NCI-H187 treated with DMSO at 0.1 percent for 48 hours (cell line): ENCODE measurements at regions not wholly inside any gene's neighbourhood (a gene's known extent, or its start where the extent isn't known, plus 50 kb on each side); places are given as distances from the start of the nearest gene placed in this dataset.
"Not testable (repeated sequence)": the region's sequence is repeated elsewhere in the genome, so short reads cannot be mapped to it uniquely, and the experiment has no call there.

Source experiments
- DNase-seq: peaks from one replicate; lab custom pipeline; 2025; lab: John Stamatoyannopoulos, UW

DNA sequence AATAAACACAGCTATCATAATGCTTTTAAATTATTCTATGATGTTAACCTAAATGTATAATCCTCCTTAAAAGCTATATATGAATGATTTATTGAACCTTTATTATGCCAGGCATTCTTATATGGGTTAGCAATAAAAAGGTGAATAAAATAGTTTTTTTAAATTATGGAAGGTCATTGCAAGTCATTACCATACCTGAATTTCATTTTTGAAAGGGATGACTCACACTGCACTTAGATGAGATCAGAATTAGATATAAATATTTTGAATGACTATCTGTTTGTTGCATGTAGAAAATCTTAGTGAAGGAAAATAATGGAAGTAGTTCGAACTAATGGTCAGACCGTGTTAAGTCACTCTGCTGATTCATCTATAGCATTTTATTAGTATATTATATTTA, 822.3 kb downstream of the LUZP2 start:
- DNase-seq: no peak

DNA sequence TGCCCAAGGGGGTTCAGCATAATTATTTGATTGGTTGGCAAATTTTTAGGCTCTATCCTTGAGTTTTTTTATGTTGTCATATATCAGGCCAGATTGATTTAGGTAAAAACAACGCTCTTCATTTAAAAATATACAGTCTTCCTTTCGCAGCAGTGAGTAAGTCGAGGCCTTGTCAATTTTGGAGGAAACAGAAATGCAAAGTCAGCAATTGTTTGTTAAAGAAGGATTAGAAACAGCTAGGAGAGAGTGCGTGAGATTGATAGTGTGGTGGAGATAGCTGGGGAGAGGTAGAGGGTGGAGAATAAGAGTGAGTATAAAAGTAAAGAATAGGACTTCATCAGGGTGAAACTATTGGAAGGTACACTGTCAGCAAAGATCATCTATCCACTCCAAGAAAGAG, 830.8 kb downstream of the LUZP2 start:
- no peak for DNase-seq

DNA sequence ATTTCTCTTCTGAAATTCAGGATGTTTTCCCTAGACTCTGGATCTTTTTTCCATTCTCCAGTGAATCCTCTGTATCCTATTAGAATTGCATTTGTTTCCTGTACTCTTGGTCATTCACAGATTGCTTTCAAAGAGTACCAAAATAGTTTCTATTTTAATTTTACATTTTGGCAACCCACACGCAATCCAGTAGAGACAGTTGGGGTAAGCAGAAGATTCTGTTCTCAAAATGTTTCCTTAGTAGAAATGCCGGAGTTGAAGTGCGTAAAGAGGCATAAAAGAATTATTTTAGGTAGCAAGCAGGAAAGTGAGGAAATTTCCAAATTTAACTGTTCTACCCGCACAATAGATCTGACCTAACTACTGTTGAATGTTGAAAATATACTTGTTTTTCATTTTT, 842.4 kb downstream of the LUZP2 start:
- no peak for DNase-seq

DNA sequence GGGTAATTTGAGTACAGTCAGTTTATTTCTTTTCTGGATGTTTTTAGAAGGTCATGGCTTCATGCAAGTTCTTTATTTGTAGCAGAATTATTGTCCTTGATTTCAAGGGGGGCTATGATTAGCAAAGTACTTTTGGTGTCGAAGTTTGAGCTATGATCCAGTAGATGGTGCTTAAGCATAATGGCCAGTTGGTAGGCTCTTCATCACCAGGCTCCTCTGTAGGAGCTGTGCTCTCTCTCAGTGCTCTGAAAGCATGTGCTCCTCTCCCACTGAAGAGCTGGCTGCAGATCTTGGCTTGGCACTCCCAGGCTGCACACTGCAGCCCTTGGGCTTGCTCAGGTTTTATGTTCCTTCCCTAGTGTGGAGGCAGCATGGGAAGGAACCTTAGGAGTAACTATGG, 852.7 kb downstream of the LUZP2 start:
- no peak for DNase-seq

DNA sequence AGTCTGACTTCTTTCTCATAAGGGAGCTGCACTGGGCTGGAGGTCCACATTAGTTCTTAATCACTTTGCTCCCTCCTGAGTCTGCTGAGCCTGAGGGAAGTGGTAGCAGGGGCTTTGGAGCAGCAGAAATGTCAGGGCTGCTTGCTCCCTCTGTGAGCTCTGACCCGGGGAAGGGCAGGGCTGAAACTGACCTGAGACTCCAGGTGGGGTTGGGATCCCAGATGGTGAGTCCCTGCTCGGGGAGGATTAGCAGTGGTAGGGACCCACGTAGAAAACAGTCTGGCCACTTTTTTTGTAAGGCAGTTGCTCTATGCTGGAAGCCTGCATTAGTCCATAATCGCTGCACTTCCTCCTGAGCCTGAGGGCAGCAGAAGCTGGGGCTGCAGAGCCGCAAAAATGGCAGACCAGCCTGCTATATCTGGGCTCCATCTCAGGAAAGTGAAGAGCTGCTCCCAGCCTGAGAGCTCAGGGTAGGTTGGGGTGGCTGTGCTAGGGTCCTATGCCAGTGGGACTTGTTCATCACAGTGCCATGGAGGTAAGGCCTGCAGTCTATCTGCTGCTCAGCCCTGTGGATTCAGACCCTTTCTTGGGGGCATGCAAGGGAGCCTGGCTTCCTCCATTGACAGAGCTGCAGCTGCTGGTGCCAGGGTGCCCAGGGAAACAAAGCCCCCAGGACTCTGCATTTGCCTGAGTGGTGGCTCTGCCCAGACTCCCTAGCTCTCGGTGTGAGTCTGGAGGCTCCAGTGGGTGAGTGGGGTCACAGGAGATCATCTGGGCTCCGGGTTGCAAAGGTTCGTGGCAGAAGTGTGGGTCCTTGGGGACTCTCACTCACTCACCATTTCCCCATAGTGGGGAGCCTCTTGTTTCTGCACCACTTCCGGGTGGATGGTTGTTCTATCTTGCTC, 854.3 kb downstream of the LUZP2 start:
- DNase-seq: no peak

DNA sequence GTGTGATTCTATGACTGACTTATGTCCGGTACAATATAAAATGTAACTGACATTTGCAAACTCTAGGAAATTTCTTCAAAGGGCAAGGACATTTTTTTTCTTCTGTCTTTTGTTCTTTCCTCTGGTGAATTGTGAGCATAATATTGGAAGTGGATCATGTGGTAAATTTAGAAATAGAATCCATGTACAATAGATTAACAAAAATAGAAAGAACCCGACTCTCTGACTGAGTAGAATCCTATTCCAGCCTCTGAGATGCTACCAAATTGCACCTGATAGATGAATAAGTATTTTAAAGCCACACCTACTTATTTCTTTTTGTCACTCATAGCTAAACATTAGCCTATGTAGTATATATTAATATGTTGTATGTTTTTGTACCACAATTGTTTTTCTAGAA, 860.3 kb downstream of the LUZP2 start:
- no peak for DNase-seq

DNA sequence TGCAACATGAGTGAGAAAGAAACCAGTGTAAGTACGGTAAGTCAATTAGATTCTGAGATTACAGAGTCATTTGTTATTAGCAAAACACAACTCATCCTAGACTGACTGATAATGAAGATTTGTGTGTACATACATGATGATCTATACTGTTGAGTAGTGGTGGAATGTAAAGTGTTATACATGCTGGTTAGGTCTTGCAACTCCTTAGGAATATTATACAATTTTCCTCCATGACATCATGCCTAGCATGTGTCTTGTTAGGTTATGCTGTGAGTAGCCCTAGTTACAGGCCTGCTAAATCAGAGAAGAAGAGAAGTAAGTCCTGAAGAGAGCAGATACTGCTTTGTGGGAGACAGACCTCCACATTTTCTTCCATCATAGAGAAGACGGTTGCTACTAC, 880.6 kb downstream of the LUZP2 start:
- no peak for DNase-seq

DNA sequence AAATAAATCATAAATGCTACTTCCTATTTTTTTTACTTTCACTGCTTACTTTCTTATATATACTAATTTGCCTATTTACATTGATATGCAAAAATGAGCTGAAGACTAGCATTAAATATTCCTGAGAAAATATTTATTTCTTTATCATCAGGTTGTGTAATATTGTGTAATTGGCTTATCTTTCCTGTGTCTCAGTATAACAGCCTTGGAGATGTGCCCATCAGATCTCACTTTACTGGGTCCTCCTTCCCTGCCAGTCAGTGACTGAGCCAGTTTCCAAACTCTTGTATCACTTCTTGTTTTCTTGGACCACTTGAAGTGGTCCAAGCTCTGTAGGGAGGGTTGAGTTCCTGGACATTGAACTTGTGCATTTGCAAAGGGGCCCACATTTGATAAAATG, 900.0 kb downstream of the LUZP2 start:
- no peak for DNase-seq

DNA sequence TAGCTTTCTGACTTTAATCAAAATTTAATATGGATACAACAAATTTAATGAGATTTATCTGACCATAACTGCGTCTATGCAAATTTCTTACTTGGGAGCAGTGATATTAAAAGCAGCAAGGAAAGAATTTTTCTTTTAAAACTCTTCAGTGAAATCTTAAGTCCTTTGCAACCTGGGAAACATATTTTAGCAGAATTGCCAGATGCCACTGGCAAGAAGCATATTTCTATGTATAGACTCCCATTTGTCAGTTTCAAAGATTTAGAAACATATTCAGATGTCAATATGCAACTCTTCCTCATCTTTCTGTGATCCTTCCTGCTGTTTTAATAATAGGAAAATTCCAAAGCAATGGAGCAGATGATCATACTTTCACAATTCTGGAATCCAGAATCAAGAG, 911.3 kb downstream of the LUZP2 start:
- no peak for DNase-seq

DNA sequence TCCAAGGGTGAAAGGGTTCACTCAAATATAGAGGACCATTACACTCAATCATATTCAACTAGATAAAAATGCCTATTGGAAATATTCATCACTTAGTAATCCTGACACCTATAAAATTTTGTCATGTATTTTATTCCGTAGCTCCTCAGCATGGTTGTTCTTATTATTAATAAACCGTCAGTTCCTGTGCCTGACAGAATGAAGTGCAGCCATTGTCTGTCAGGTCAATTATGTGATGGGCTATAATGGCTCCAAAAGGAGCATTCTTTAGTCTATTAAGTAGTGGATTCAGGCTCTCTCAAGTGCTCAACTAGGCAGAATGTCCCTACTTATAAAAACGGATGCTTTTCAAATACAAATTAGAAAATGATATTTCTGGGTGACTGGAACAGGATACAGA, 916.1 kb upstream of the ANO3 start:
- no peak for DNase-seq

DNA sequence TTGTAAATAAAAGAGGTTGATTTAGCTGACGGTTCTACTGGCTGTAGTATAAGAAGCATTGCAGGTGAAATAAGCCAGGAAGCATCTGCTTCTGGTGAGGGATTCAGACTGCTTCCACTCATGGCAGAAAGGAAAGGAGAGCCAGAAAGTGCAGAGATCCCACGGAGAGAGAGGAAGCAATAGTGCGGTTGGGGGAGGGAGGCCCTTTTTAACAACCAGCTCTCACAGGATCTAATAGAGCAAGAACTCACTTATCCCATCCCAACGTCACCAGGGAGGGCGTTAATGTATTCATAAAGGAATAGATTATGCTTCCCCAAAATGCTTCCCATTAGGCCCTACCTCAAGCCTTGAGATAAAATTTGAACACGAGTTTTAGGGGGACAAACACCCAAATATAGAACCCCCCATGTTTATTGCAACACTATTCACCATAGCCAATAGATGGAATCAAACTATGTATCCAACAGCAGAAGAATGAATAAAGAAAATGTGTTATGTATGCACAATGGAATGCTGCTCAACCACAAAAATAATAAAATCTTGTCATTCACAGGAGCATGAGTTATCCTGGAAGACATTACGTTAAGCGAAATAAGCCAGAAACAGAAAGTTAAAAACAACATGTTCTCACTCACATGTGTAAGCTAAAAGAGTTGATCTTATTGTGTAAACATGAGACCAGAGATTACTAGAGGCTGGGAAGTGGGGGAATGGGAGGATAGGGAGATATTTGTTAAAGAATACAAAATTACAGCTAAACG, 908.3 kb upstream of the ANO3 start:
- DNase-seq: no peak

DNA sequence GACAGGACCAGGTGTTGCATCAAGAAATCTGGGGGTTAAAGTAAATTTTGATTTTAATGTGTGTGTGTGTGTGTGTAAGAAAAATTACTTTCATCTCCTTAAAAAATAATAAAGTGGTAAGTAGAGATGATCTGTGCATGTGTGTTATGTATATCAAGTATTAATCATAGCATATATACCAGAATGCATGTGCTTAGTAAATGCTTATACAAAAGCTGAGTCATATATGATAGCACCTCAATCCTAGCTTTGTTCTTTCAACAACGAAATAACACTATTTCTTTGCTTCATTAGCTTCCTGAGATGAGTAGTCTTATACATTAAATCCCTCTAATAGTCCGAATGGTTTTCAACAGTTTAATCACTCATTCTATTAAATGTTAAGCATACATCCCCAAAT, 899.6 kb upstream of the ANO3 start:
- DNase-seq: no peak

DNA sequence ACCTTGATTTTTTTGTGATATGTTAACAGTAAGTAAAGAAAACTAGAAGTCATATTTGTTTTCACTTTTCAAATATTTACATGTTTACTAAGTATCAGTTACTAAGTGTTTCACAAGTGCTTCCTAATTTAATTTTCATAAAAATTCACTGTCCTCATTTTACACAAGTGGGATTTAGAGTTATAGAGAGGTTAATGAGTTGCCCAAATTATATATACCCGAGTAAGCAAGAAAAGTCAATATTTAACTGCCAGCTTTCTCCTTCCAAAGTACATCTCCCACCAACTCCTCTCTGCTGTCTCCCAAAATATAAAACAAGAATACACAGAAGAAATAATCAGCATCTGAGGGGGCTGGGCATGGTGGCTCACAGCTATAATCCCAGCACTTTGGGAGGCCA, 896.7 kb upstream of the ANO3 start:
- no peak for DNase-seq

DNA sequence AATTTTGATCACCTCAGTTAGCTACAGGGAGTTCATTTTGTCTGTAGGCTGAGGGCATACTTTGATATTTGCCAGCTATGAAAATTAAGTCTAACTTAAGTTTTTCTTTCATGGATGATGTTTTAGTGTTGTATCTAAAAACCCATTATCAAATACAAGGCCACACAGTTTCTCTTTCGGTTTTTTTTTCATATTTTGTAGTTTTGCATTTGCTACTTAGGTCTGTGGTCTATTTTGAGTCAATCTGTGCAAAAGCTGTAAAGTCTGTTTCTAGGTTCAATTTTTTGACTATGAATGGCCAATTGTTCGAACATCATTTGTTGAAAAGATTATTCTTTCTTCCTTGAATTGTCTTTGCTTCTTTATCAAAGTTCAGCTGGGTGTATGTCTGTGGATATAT, 895.6 kb upstream of the ANO3 start:
- no peak for DNase-seq

DNA sequence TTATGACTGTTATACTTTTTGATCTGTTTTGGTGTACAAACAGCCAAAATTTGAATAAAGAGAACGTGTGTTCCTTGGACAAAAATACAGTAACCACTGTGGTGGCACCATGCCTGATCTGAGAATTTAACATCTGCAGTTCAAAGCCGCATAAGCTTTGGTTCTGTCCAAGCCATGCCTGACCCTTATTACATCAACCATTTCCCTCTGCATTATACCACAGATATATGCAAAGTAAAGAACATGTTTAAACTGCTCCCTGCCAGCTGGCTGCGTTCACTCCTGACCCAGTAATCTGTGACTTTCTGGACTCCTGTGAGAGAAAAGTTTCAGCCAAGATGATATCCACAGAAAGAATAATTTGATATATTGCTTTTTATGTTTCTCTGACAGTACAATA, 890.5 kb upstream of the ANO3 start:
- no peak for DNase-seq

DNA sequence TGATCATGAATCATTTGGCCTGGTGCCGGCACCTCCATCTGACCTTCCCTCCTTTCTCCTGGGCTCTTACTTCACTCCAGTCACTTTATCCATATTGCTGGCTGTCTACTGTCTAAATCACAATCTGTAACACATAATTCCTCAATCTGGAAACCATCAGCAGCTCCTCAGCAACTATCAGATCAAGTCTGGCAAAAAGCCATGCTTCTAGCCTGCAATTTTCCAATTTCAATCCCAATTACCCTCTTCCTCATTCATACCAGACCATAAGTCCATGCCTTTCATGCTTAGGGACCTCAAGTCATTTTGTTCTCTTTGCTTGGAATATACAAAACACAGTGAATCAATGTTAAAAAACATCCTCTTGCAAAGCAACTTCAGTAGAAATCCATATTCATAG, 882.8 kb upstream of the ANO3 start:
- no peak for DNase-seq

DNA sequence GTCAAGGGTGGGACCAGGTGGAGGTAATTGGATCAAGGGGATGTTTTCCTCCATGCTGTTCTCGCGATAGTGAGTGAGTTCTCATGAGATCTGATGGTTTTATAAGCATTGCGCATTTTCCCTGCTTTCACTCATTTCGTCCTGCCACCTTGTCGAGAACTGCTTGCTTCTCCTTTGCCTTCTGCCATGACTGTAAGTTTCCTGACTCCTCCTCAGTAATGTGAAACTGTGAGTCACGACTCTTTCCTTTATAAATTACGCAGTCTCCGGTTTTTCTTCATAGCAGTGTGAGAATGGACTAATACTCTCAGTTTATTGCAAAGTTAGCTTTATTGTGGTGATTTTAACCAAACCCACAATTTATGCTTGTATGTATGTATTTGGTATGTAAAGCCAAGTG, 878.5 kb upstream of the ANO3 start:
- DNase-seq: no peak

DNA sequence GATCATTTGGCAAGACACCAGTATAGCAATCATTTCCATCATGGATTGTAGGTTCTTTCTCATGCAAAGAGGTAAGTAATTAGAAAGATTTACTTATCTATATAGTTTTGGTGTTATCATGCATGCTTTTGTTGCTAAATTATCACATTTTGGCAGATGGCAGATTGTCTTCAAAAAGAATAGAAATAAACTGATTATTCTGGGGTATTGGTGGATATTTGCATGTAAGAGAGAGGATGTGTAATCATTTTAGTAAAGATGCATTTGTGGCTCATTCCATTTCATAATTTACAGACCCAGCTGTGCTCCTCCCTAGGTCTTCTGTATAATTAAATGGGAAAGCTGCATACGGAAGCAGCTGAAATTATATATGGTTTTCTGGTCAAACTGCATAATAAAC, 875.7 kb upstream of the ANO3 start:
- DNase-seq: no peak

DNA sequence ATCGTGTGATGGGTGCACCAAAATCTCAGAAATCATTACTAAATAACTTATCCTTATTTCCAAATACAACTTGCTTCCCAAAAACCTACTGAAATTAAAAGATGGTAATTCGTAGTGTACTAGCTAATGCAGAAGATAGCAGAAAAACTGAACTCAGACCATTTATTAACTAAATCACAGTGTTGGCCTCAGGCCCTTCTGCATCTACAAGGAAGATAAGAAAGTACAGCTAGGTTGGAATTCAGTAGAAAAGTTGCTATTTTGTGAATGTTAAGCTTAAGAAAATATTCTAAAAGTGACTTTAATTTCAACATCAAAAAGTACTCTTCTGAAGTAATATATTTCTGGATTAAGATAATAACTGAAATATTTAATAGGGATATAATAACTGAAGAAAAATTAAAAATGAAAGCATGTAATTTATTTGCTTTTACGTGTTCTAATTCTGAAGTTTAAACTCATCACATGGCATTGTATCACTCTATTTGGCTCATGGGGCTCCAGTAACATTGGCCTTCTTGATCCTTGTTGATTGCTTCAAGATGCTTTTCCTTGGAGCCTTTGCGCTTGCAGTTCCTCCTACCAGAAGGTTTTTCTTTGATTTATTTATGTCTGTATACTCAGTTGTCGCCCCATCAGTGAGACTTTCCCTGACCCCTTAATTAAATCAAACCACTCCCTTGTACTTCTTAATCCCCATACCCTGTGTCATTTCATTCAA, 847.9 kb upstream of the ANO3 start:
- no peak for DNase-seq

DNA sequence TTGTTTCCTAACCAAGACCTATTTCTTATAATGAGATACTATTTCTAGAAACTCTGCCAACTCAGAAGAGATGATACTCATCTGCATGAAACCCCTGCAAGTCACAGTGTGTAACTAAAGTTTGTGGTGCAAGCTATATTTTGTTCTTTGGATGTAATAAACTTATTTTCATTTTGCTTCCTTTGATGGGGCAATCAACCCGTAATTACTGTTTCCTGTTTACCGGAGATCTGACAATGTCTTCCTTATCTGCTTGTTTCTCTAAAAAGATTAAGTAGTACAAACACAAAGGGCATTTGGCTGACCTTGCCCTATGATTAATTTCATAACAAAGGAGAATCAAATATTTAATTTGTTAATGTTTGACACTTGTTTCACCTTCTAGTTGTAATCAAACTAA, 846.6 kb upstream of the ANO3 start:
- DNase-seq: no peak

DNA sequence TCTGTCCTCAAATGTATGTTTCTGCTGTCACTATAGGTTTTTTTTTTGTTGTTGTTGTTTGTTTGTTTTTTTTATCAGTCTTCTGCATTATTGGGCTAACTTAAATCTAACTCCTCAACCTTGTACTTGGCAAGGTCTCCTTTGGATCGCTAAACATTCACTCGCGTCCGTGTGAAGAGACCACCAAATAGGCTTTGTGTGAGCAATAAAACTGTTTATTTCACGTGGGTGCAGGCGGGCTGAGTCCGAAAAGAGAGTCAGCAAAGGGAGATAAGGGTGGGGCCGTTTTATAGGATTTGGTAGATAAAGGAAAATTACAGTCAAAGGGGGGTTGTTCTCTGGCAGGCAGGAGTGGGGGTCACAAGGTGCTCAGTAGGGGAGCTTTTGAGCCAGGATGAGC, 845.6 kb upstream of the ANO3 start:
- DNase-seq: not testable (repeated sequence)

DNA sequence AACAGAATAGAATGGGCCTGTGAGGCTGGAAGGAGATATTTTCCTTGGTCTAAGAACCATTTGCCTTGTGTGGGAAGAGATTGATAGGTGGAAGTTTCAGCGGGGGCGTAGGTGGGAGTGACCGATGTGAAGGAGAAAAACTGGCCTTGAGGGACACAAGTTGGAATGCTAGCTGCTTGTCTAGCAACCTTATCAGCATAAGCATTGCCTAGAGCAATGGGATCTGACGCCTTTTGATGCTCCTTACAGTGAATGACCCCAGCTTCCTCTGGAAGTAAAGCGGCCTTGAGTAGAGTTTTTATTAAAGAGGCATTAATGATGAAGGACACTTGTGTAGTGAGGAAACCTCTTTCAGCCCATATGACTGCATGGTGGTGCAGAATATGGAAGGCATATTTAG, 843.8 kb upstream of the ANO3 start:
- not testable (repeated sequence) for DNase-seq

DNA sequence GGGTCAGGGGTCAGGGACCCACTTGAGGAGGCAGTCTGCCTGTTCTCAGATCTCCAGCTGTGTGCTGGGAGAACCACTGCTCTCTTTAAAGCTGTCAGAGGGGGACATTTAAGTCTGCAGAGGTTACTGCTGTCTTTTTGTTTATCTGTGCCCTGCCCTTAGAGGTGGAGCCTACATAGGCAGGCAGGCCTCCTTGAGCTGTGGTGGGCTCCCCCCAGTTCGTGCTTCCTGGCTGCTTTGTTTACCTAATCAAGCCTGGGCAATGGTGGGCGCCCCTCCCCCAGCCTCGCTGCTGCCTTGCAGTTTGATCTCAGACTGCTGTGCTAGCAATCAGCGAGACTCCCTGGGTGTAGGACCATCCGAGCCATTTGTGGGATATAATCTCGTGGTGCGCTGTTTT, 830.5 kb upstream of the ANO3 start:
- not testable (repeated sequence) for DNase-seq
